ENCODE measurements at regions not wholly inside any gene's neighbourhood (a gene's known extent, or its start where the extent isn't known, plus 50 kb on each side); places are given as distances from the start of the nearest gene placed in this dataset.
"Not testable (repeated sequence)": the region's sequence is repeated elsewhere in the genome, so short reads cannot be mapped to it uniquely, and the experiment has no call there.

GRCh38 chr15:62513893-62514292, 348.8 kb upstream of the C2CD4B start:
- no peak for DNase-seq

- no peak for DNase-seq
Measured at GRCh38 chr15:62515696-62516395, 350.8 kb upstream of the C2CD4B start.

- no peak for DNase-seq
Measured at GRCh38 chr15:62517541-62517940, 352.5 kb upstream of the C2CD4B start.

GRCh38 chr15:62518666-62519065, 353.6 kb upstream of the C2CD4B start:
- not testable (repeated sequence) for DNase-seq

DNA sequence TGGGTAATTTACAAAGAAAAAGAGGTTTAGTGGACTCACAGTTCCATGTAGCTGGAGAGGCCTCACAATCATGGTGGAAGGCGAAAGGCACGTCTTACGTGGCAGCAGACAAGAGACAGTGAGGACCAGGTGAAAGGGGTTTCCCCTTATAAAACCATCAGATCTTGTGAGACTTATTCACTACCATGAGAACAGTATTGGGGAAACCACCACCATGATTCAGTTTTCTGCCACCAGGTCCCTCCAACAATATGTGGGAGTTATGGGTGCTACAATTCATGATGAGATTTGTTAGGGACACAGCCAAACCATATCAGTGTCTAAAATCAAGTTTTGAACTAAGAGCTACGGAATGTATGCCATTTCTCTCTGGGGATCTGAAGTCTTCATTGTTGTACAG, 354.8 kb upstream of the C2CD4B start:
- no peak for DNase-seq

GRCh38 chr15:62520887-62521286, 355.8 kb upstream of the C2CD4B start:
- no peak for DNase-seq

- DNase-seq, result no peak
Measured at GRCh38 chr15:62521396-62521795, 356.3 kb upstream of the C2CD4B start.

GRCh38 chr15:62524848-62525247, 359.8 kb upstream of the C2CD4B start:
- no peak for DNase-seq

GRCh38 chr15:62527387-62527786, 362.3 kb upstream of the C2CD4B start:
- DNase-seq, result no peak

DNA sequence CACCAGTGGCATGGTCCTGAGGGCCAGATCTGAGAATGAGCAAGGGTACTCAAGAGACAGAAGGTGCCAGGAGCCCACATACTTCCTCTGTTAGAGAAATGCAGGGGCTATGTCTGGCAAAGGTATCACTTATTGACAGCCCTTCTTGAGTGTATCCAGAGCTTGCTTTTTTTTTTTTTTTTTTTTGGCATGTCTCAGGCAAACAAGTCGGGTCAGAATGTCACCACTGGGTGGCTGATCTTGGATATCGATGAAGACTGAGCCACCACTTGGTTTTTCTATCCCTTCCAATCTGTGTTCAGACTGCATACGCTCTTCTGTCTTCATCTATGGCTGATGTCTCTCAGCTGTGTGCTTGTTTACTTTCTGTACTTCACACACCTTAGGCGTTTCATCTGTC, 363.4 kb upstream of the C2CD4B start:
- no peak for DNase-seq

DNA sequence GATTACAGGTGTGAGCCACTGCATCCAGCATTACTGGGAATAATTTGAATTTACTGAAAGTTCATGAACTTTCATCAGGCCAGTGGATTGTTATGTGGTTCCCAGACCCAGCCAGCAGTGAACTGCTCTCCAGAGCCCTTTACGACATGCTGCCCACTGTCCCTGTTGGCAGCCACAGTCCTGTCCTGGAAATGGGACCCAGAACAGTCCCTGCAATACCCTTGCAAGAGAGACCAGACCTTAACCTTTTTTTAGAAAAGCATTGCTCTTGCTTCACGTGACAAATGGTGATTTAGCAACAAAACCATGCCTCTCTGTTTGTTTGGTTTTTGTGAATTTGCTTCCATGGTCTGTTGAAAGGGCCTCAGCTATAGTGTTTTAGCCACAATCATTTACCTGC, 367.3 kb upstream of the C2CD4B start:
- DNase-seq, result no peak

GRCh38 chr15:62533687-62534086, 368.6 kb upstream of the C2CD4B start:
- no peak for DNase-seq

- no peak for DNase-seq
Measured at GRCh38 chr15:62534996-62535395, 369.9 kb upstream of the C2CD4B start.

DNA sequence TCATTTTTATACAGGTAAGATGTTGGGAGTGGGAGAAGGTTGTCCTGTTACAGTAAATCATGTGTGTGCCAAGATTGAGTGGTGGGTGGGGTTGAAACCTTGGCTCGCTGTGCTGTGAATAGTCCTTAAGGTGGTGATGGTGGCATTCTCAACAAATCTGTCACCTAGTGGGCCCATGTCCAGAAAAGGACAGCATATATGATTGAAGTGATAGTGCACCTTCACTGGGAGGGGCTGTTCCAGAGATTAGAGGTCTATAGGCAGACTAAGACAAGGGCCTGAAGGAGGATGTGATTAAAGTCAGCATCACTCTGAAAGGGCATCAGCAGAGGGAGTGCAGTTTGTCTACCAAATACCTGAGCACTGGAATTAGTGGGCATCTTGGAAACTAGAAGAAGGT, 374.2 kb upstream of the C2CD4B start:
- DNase-seq, result no peak

- DNase-seq, result no peak
Measured at GRCh38 chr15:62541250-62541649, 376.2 kb upstream of the C2CD4B start.

GRCh38 chr15:62541846-62542245, 376.8 kb upstream of the C2CD4B start:
- no peak for DNase-seq

DNA sequence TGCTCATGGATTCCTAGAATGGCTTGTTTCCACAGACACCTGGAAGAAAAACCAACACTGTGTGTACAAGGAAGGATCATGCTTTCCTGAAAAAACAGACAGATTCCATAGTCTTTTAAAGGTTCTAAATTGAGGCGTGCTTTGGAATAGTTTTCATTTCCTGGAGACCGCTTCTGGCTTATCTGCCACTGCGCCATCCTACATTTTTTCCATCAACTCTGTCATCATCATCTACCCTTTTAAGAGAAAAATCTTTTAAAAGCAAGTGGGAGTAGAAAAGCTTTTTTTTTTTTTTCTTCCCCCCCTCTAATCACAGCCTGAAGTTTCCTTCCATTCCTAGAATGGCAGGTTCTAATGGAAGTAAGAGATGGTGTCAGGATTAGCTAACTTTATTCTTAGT, 379.4 kb upstream of the C2CD4B start:
- DNase-seq, result no peak

GRCh38 chr15:62545467-62546227, 380.6 kb upstream of the C2CD4B start:
- DNase-seq, result no peak

GRCh38 chr15:62546628-62547027, 381.5 kb upstream of the C2CD4B start:
- no peak for DNase-seq

DNA sequence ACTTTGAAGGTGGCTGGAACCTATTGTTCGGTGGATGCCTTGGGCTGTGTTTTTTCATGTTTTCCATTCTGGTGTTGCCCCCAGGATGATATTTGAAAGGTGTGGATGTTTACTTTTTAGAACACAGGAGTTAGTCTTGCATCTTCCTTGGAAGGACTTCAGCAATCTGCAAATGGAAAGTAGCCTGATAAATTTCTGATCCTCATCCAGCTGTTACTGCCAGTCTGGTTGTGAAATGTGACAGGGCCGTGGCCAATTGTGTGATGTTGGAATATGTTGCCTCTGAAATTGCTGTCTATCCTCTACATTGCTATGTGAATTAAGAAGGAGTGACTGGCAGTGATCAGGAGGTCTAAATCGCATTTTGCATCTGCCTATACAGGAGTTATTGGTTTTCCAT, 382.5 kb upstream of the C2CD4B start:
- DNase-seq, result no peak

DNA sequence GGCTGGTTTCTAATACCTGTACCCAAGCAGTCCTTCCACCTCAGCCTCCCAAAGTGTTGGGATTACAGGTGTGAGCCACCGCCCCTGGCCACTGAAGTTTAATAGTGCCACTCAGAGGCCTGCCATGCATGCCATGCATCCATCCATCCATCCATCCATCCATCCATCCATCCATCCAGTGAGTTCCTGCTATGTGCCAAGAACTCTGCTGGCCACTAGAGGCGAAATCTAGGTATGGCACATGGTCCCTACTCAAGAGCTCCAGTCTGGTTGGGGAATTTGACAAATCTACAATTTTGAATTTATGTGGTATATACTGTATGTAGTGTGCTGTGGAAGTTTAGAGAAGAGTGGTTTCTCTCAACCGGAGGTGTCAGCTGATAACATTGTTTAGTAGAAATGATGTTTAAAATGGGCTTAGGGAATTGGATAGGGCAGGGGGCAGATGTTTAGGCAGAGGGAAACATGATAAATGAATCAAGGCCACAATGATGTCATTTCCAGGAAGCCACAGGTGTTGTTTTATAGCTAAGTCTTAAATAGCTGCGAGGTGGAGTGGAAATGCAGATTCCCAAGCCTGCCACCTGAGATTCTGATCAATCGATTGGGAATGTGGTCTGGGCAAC, 384.4 kb upstream of the C2CD4B start:
- no peak for DNase-seq

GRCh38 chr15:62550106-62550505, 385.0 kb upstream of the C2CD4B start:
- no peak for DNase-seq

- DNase-seq, result no peak
Measured at GRCh38 chr15:62552444-62552843, 387.4 kb upstream of the C2CD4B start.

DNA sequence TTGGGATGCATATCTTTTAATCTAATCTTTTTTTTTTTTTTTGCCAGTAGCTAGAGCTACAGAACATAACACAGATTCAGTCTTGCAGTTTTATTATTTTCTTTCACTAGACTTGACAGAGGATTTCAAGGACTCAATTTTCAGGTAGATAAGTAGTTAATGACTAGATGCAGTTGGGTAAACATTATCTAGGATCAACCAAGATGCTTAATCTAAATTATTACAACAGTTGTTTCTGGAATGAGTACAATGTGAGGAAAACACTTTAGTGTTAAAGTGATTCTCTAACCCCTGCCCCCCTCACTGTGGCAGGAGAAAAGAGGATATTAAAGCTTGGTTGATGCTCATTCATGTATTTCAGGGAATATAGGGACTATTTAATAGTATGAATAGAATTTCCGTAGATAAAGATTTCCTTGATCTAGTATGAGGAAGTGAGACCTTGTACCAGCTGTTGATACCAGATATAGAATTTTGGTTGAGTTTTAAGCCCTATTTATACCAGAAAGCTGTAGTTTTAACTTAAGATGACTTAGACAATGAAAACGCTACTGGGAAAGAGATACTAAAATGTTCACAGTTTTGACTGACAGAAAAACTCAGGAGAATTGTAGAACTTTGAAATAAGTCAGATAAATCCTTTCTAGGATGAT, 389.0 kb upstream of the C2CD4B start:
- DNase-seq, result no peak

Data from CD4-positive, alpha-beta T cell treated with Interleukin-10 for 1 hour (primary cell).